NOMO-1 (cell line): ENCODE measurements at regions not wholly inside any gene's neighbourhood (a gene's known extent, or its start where the extent isn't known, plus 50 kb on each side); places are given as distances from the start of the nearest gene placed in this dataset.
"Not testable (repeated sequence)": the region's sequence is repeated elsewhere in the genome, so short reads cannot be mapped to it uniquely, and the experiment has no call there.

ENCODE experiments used
- DNase-seq, 2 experiments: peaks; one replicate each; lab custom pipeline; 2025; ENCODE audit not compliant: unreplicated experiment in 2 of 2; lab: John Stamatoyannopoulos, UW

DNA sequence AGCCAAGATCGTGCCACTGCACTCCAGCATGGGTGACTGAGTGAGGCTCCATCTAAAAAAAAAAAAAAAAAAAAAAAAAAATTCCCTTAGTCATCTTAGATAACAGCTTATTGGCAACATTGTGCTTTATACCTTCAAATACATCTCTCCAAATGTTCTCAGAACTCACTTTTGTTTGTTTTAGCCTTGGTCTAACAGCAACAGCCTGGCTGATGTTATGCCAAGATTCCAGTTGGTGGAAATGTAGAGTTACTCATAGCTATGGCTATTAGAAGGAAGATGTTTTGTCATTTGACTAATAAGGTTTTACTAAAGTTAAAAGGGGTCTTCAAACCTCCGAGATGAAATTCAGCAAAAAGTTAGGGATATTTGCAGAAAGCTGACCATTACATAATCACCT, 481.4 kb downstream of the NEBL start:
- no peak for DNase-seq

DNA sequence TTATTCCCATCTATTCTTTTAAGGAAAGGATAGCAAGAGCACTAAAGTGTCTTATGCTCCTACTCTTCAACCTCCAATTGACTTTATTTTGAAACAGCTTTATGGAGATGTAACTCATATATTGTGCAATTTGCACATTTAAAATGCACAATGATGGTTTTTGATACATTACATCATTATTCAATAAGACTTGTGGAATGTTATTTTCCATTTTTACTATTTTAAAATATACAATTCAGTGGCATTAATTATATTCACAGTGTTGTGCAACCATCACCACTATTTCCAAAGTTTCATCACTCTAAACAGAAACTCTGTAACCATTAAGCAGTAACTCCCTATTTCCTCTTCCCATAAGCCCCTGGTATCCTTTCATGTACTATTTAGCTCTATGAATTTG, 489.8 kb downstream of the NEBL start:
- DNase-seq = no peak

GRCh38 chr10:20406281-20407104, 490.6 kb downstream of the NEBL start:
- DNase-seq = no peak

GRCh38 chr10:20405761-20406160, 491.4 kb downstream of the NEBL start:
- DNase-seq = no peak

GRCh38 chr10:20405050-20405449, 492.1 kb downstream of the NEBL start:
- no peak for DNase-seq

DNA sequence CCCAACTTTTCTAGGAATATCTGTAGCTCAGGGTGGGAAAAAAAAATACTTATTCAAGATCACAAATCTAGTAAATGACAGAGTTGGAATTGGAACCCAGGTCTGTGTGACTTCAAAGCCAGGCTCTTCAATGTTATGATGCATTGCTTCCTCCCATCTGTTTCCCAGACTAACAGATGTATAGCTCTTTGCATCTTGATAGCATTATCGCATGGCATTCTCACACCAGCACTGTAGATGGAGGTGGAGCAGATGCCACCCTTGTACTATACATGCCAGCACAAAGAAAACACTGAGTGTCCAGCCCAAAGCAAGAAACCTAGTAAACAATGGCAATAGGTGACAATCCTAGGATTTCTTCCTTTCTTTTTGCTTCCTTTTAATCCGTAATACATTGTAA, 497.3 kb downstream of the NEBL start:
- DNase-seq = no peak

DNA sequence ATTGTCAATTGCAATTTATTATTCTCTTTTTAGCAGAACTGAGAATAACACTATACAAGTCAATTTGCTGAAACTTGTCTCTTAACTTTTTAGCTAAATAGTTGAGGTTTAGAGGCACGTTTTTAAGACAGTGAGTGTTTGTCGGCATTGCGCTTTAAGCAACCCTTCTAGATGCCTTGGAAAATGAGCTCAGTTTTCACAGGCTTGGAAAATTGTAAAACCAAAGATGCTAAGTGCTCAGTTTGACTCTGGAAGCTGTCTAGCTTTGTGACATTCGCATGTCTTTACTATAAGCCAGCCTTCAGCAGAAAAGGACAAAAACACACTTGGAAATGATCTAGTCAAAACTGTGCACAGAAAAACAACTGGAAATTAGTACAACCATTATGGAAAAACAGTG, 500.4 kb downstream of the NEBL start:
- no peak for DNase-seq

- no peak for DNase-seq
Observed at GRCh38 chr10:20396205-20396604, 500.9 kb downstream of the NEBL start.

DNA sequence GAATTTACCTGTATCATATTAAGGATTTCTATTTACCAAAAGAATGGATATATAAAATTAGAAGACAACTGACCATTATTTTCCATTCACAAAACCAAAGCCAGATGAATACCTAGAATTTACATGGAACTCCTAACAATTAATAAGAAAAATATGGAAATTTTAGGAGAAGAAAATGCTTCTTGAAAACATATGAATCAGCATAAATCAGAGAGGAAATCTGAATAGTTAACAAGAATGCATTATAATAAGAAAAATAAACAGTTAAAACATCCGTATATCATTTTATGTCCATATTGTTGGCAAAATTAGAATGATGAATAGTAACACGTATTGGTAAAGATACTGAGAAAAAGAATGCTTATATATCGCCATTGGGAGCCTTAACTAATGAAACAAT, 505.5 kb downstream of the NEBL start:
- no peak for DNase-seq

DNA sequence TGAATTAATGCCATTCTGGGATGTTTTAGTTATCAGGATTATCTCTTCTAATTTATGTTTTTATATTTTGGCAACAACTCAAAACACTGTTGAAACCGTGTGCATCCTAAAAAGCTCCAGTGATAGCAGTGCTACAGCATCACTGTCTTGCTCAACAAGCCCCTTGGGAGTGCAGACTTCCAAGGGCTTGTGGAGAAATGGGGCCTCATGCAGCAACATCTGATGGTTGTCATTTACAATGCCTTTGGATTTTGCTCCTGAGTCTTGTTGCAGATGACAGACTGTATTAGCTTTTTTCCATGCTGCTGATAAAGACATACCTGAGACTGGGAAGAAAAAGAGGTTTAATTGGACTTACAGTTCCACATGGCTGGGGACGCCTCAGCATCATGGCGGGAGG, 515.4 kb downstream of the NEBL start:
- no peak for DNase-seq

DNA sequence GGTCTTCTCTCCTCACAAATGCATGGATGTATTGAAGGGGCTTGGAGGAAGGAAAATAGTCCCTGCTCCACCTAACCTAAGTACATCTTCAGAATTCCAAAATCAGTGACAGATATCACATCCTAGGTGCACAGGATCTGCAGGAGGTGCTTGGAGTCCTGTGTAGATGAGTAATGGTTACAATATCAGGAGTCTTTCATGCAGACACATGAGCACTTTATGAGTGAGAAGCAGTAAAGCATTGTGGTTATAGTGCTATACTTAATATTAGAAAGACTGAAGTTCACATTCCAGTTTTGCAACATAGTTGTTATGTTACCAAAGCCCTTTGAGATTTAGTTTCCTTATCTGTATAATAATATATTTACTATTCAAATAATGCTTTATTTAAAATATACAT, 516.7 kb downstream of the NEBL start:
- no peak for DNase-seq

- DNase-seq = no peak
Observed at GRCh38 chr10:20372748-20373147, 524.4 kb downstream of the NEBL start.

DNA sequence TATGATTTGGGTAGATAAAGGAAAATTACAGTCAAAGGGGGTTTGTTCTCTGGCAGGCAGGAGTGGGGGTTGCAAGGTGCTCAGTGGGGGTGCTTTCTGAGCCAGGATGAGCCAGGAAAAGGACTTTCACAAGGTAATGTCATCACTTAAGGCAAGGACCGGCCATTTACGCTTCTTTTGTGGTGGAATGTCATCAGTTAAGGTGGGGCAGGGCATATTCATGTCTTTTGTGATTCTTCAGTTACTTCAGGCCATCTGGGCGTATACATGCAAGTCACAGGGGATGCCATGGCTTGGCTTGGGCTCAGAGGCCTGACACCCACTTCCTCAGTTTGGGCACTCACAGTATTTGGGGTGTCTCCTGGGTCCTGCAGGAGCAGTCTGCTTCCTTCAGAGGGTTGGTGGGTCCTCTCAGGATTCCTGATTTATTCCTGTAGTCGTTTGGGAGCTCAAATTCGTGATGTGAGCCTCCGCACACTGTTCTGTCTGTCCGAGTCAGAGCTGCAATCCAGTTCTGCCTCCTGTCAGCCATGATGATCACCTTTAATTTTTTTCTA, 526.1 kb downstream of the NEBL start:
- not testable (repeated sequence) for DNase-seq

DNA sequence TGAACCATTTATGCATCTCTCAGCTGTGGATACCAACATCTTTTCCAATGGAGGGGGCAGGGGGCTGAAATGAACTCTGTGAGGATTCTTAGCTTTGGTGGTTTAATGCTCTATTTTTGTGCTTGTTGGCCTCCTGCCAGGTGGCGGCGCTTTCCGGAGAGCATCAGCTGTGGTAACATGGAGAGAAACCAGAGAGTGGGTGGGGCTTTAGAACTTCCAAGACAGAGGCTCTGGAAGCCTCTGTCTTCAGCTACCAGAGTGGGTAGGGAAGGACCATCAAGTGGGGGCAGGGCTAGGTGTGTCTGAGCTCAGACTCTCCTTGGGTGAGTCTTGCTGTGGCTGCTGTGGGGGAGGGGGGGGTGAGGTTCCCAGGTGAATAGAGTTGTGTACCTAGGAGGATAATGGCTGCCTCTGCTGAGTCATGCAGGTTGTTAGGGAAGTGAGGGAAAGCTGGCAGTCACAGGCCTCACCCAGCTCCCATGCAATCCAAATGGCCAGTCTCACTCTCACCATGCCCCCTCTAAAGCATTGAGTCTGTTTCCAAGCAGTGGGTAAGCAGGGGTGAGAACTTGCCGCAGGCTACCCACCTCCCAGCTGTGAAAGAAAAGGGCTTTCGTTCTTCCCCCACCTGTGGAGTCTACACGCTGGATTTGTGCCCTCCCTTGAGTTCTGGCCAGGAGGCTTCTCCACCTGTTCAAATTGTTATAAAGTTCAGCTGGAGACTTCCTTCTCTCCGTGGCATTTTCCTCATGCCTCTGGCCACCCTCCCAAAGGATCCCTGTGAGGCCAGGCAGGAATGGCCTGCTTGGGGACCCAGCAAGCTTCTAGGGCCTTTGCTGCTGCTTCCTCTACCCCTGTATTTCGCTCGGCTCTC, 527.0 kb downstream of the NEBL start:
- no peak for DNase-seq

DNA sequence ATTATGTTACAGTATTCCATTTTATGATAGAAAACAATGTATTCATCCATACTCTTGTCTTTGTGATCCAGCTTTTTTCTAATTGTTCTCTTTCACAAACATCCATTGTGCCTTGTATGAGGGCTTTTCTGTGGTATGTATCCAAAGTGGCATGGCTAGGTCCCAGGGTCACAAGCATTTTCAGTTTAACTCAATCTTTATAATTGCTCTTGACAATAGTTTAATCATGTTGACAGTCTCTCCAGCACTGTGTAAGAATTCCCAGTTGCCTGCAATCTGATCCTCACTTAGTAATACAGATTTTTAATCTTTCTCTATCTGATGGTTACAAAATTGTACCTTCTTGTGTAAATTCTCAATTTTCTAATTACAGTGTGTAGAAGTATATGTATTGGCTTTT, 533.4 kb downstream of the NEBL start:
- DNase-seq = no peak

- DNase-seq = no peak
Observed at GRCh38 chr10:20355915-20356314, 539.7 kb downstream of the PLXDC2 start.

- no peak for DNase-seq
Observed at GRCh38 chr10:20355011-20355410, 538.8 kb downstream of the PLXDC2 start.

- no peak for DNase-seq
Observed at GRCh38 chr10:20354166-20354565, 537.9 kb downstream of the PLXDC2 start.

DNA sequence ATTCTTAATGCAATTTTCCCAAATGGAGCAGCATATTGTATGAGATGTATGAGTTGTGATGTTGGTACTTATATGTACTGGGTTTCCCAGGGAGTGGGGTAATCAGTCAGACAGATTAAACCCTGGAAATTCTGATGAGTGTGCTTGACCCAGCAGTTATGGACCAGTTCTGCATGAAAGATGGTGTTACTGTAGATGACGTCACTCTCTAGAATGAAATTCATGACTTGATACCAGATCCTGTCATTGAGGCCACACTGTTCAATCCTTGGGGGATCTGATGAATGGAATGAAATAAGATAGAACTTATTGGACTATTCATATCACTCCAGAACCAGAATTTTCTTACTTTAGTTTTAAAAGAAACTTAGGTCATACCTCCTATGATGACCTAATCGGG, 534.3 kb downstream of the PLXDC2 start:
- no peak for DNase-seq

- no peak for DNase-seq
Observed at GRCh38 chr10:20343036-20343435, 526.8 kb downstream of the PLXDC2 start.
